H9 (cell line): ENCODE measurements at regions not wholly inside any gene's neighbourhood (a gene's known extent, or its start where the extent isn't known, plus 50 kb on each side); places are given as distances from the start of the nearest gene placed in this dataset.

Experiments
- DNase-seq: peaks from one replicate; pipeline ENCODE4 v3.0.0-alpha.2; 2017
- H2AFZ ChIP-seq: one replicate; pipeline ENCODE4 v1.6.1; 2013; ENCODE audit warnings: mild to moderate bottlenecking, low read length, control low read depth, moderate library complexity
- H2AK5ac ChIP-seq: 2 replicates; pipeline ENCODE4 v1.6.1; 2013; ENCODE audit warnings: low read length, control low read depth, mixed read lengths; ENCODE audit not compliant: insufficient read length
- H2BK120ac ChIP-seq: one replicate; pipeline ENCODE4 v1.6.1; 2013; ENCODE audit warnings: low read depth, mild to moderate bottlenecking, low read length, control low read depth, inconsistent platforms; ENCODE audit not compliant: poor library complexity, severe bottlenecking
- H2BK12ac ChIP-seq: 2 replicates; pipeline ENCODE4 v1.6.1; 2013; ENCODE audit warnings: low read length, control low read depth, mixed read lengths, low read depth; ENCODE audit not compliant: insufficient read length
- H2BK15ac ChIP-seq: 2 replicates; pipeline ENCODE4 v1.6.1; 2013; ENCODE audit warnings: low read depth, low read length, control low read depth
- H2BK20ac ChIP-seq: one replicate; pipeline ENCODE4 v1.6.1; 2013; ENCODE audit warnings: low read depth, mild to moderate bottlenecking, low read length, control low read depth, inconsistent platforms; ENCODE audit not compliant: poor library complexity, severe bottlenecking
- H2BK5ac ChIP-seq: 2 replicates; pipeline ENCODE4 v1.6.1; 2013; ENCODE audit warnings: low read length, control low read depth, mixed read lengths; ENCODE audit not compliant: insufficient read length
- H3K14ac ChIP-seq: 2 replicates; pipeline ENCODE4 v1.6.1; 2013; ENCODE audit warnings: low read length, control low read depth; ENCODE audit not compliant: insufficient read depth
- H3K18ac ChIP-seq: 2 replicates; pipeline ENCODE4 v1.6.1; 2013; ENCODE audit warnings: low read depth, mild to moderate bottlenecking, mixed read lengths, low read length, control low read depth; ENCODE audit not compliant: insufficient read length
- H3K23ac ChIP-seq: 2 replicates; pipeline ENCODE4 v1.6.1; 2013; ENCODE audit warnings: low read length, control low read depth, mixed read lengths, low read depth; ENCODE audit not compliant: insufficient read length
- H3K23me2 ChIP-seq: 2 replicates; pipeline ENCODE4 v1.6.1; 2013; ENCODE audit warnings: low read depth, mild to moderate bottlenecking, mixed read lengths, low read length, control low read depth; ENCODE audit not compliant: insufficient read length, poor library complexity, severe bottlenecking
- H3K27ac ChIP-seq: 2 replicates; pipeline ENCODE4 v1.5.1; 2013; ENCODE audit warnings: low read length, control low read depth, mixed read lengths, low read depth; ENCODE audit not compliant: insufficient read length
- H3K27me3 ChIP-seq: 2 replicates; pipeline ENCODE4 v1.6.1; 2013; ENCODE audit warnings: low read length, control low read depth, inconsistent platforms; ENCODE audit not compliant: insufficient read depth
- H3K4ac ChIP-seq: 2 replicates; pipeline ENCODE4 v1.6.1; 2013; ENCODE audit warnings: low read depth, mild to moderate bottlenecking, control low read depth, inconsistent platforms, low read length, moderate library complexity
- H3K4me1 ChIP-seq: 2 replicates; pipeline ENCODE4 v1.6.1; 2013; ENCODE audit warnings: low read length, control low read depth, inconsistent platforms; ENCODE audit not compliant: insufficient read depth
- H3K4me2 ChIP-seq: 2 replicates; pipeline ENCODE4 v1.6.1; 2013; ENCODE audit warnings: low read length, control low read depth, mixed read lengths; ENCODE audit not compliant: insufficient read length, insufficient read depth
- H3K56ac ChIP-seq: 2 replicates; pipeline ENCODE4 v1.6.1; 2013; ENCODE audit warnings: low read depth, mild to moderate bottlenecking, mixed read lengths, low read length, control low read depth; ENCODE audit not compliant: insufficient read length
- H3K79me1 ChIP-seq: 2 replicates; pipeline ENCODE4 v1.6.1; 2013; ENCODE audit warnings: low read depth, mild to moderate bottlenecking, moderate library complexity, low read length, control low read depth, inconsistent platforms; ENCODE audit not compliant: insufficient read depth, poor library complexity, severe bottlenecking
- H3K79me2 ChIP-seq: 2 replicates; pipeline ENCODE4 v1.6.1; 2013; ENCODE audit warnings: low read length, control low read depth, inconsistent platforms; ENCODE audit not compliant: insufficient read depth
- H3K9ac ChIP-seq: 2 replicates; pipeline ENCODE4 v1.6.1; 2013; ENCODE audit warnings: low read length, control low read depth, mixed read lengths; ENCODE audit not compliant: insufficient read length; ENCODE audit errors: extremely low read depth
- H3K9me3 ChIP-seq: one replicate; pipeline ENCODE4 v1.6.1; 2013; ENCODE audit warnings: low read depth, low read length, inconsistent platforms; ENCODE audit not compliant: control insufficient read depth
- H3T11ph ChIP-seq: one replicate; pipeline ENCODE4 v1.6.1; 2013; ENCODE audit warnings: mild to moderate bottlenecking, low read length, control low read depth, inconsistent platforms
- H4K20me1 ChIP-seq: one replicate; pipeline ENCODE4 v1.6.1; 2013; ENCODE audit not compliant: control insufficient read depth, insufficient read length, insufficient read depth
- H4K5ac ChIP-seq: 2 replicates; pipeline ENCODE4 v1.6.1; 2013; ENCODE audit warnings: low read depth, mild to moderate bottlenecking, mixed read lengths, low read length, control low read depth; ENCODE audit not compliant: insufficient read length
- H4K8ac ChIP-seq: replicated peaks from 2 replicates; pipeline ENCODE4 v1.6.1; 2013; ENCODE audit warnings: low read length, control low read depth, mixed read lengths, low read depth; ENCODE audit not compliant: insufficient read length
- H4K91ac ChIP-seq: 2 replicates; pipeline ENCODE4 v1.6.1; 2013; ENCODE audit warnings: low read depth, mild to moderate bottlenecking, moderate library complexity, mixed read lengths, low read length, control low read depth; ENCODE audit not compliant: insufficient read length
- H3K27ac Mint-ChIP-seq, 3 experiments: 2 replicates in 2 of 3; 3 replicates in 1 of 3; pipeline ENCODE4 v1.8.0; 2020 to 2021; ENCODE audit warnings: mixed read lengths in 3 of 3, mild to moderate bottlenecking in 1 of 3, moderate library complexity in 1 of 3
- H3K27me3 Mint-ChIP-seq: 2 replicates; pipeline ENCODE4 v1.8.0; 2021; ENCODE audit warnings: low read depth, mild to moderate bottlenecking, moderate library complexity, mixed read lengths
- H3K36me3 Mint-ChIP-seq, 3 experiments: 2 replicates in 2 of 3; 3 replicates in 1 of 3; pipeline ENCODE4 v1.8.0; 2020 to 2021; ENCODE audit warnings: low read depth in 3 of 3, mixed read lengths in 3 of 3; ENCODE audit not compliant: insufficient read depth in 1 of 3
- H3K4me1 Mint-ChIP-seq, 2 experiments: 2 replicates each; pipeline ENCODE4 v1.8.0; 2020; ENCODE audit warnings: mixed read lengths in 2 of 2
- H3K4me3 Mint-ChIP-seq, 2 experiments: 2 replicates in 1 of 2; 3 replicates in 1 of 2; pipeline ENCODE4 v1.8.0; 2020 to 2021; ENCODE audit warnings: mild to moderate bottlenecking in 2 of 2, mixed read lengths in 2 of 2, moderate library complexity in 1 of 2
- H3K9me3 Mint-ChIP-seq, 2 experiments: 2 replicates in 1 of 2; 3 replicates in 1 of 2; pipeline ENCODE4 v1.8.0; 2020; ENCODE audit warnings: mild to moderate bottlenecking in 2 of 2, mixed read lengths in 2 of 2, moderate library complexity in 1 of 2
- WGBS: extraction: QIAGEN DNeasy Blood & Tissue Kit; methylation state at CpG from one replicate; pipeline ENCODE4 v1.1.7; 2013; ENCODE audit warnings: missing lambda C conversion rate, low lambda C conversion rate, mixed read lengths; ENCODE audit not compliant: insufficient read length; ENCODE audit errors: extremely low coverage; 5-methylcytosine and 5-hydroxymethylcytosine counted together
- TF ChIP-seq, protein P1 (sequence below): fragments of 200-600 bp; sonication (generic); conservative IDR thresholded peaks from 3 replicates; pipeline ENCODE4 v1.8.0; 2021; ENCODE audit warnings: antibody characterized with exemption, mild to moderate bottlenecking

DNA sequence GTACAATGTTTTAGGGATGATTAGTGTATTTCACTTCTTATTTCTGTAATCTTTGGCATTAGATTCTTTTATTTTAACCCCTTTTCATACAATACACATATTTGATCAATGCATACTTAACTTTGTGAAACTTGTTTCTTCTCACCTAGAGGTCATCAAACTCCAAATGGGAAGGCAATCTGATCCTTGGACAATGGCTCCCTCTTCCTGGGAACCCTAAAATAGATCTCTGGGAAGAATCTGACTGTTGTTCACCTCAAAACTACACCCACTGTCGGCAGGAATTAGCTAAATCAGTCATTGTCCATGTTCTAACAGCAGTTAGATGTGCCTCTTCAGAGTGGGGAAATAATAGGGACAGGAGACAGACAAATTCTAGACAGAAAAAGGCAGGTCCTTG lies 707.4 kb upstream of the CHORDC1 start:
- H3K9ac ChIP-seq: no peak overlapping the region
- no peak overlapping the region for H2BK5ac ChIP-seq
- no peak overlapping the region for H2BK120ac ChIP-seq
- H2AFZ ChIP-seq: no peak overlapping the region
- Mint-ChIP-seq H3K36me3 (no peaks in the 10 kb centered on the region), H3K27me3 (no peaks in the 10 kb centered on the region), H3K9me3 (no peaks in the 10 kb centered on the region), H3K27ac (no peak overlapping the region), H3K4me1 (no peaks in the 10 kb centered on the region), H3K4me3 (no peak overlapping the region)
- H2BK12ac ChIP-seq: no peak overlapping the region
- no peak overlapping the region for H3K4ac ChIP-seq
- H4K8ac ChIP-seq: no peak overlapping the region
- DNase-seq: no peak
- no peaks in the 10 kb centered on the region for H3K9me3 ChIP-seq
- H2BK15ac ChIP-seq: no peak overlapping the region
- H3K27ac ChIP-seq: no peak overlapping the region
- no peak overlapping the region for H2BK20ac ChIP-seq
- WGBS: no CpG with 5 or more reads among the region's 1 CpG
- H4K5ac ChIP-seq: no peak overlapping the region
- H4K20me1 ChIP-seq: no peaks in the 10 kb centered on the region
- no peaks in the 10 kb centered on the region for H3K4me1 ChIP-seq
- no peak overlapping the region for H3K4me2 ChIP-seq
- H3K23ac ChIP-seq: no peak overlapping the region
- no peak overlapping the region for H3K56ac ChIP-seq
- H3T11ph ChIP-seq: no peak overlapping the region
- H3K27me3 ChIP-seq: no peaks in the 10 kb centered on the region
- no peak overlapping the region for H3K14ac ChIP-seq
- H4K91ac ChIP-seq: no peak overlapping the region
- no peaks in the 10 kb centered on the region for H3K79me1 ChIP-seq
- TF ChIP-seq, protein P1, sequence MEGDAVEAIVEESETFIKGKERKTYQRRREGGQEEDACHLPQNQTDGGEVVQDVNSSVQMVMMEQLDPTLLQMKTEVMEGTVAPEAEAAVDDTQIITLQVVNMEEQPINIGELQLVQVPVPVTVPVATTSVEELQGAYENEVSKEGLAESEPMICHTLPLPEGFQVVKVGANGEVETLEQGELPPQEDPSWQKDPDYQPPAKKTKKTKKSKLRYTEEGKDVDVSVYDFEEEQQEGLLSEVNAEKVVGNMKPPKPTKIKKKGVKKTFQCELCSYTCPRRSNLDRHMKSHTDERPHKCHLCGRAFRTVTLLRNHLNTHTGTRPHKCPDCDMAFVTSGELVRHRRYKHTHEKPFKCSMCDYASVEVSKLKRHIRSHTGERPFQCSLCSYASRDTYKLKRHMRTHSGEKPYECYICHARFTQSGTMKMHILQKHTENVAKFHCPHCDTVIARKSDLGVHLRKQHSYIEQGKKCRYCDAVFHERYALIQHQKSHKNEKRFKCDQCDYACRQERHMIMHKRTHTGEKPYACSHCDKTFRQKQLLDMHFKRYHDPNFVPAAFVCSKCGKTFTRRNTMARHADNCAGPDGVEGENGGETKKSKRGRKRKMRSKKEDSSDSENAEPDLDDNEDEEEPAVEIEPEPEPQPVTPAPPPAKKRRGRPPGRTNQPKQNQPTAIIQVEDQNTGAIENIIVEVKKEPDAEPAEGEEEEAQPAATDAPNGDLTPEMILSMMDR: peak; percentile 27; the same call in 2 of the 3 replicates
- H2AK5ac ChIP-seq: no peak overlapping the region
- no peak overlapping the region for H3K18ac ChIP-seq
- H3K79me2 ChIP-seq: no peaks in the 10 kb centered on the region
- H3K23me2 ChIP-seq: no peaks in the 10 kb centered on the region
